Kidney epithelial cell (primary cell): ENCODE measurements at regions not wholly inside any gene's neighbourhood (a gene's known extent, or its start where the extent isn't known, plus 50 kb on each side); places are given as distances from the start of the nearest gene placed in this dataset.

Experiments
- DNase-seq: peaks from one replicate; pipeline ENCODE4 v3.0.0-alpha.2; 2010; ENCODE audit warnings: low read depth
- H3K27me3 ChIP-seq: 2 replicates; pipeline ENCODE4 v1.6.0; 2011; ENCODE audit warnings: low read length; ENCODE audit not compliant: control insufficient read depth, insufficient read depth
- H3K36me3 ChIP-seq: 2 replicates; pipeline ENCODE4 v1.5.1; 2011; ENCODE audit warnings: low read length; ENCODE audit not compliant: control insufficient read depth, insufficient read depth
- H3K4me3 ChIP-seq: 2 replicates; pipeline ENCODE4 v1.5.1; 2011; ENCODE audit warnings: low read depth, mild to moderate bottlenecking, control low read depth, low read length
- TF ChIP-seq, protein P1 (sequence below): IDR thresholded peaks from 2 replicates; pipeline ENCODE4 v1.5.1; 2011; ENCODE audit warnings: mild to moderate bottlenecking, moderate library complexity, low read length, control low read depth, inconsistent platforms; ENCODE audit not compliant: insufficient read depth, poor library complexity, severe bottlenecking

- no peak for DNase-seq
- H3K4me3 ChIP-seq, result no peak overlapping the region
- H3K36me3 ChIP-seq, result no peaks in the 10 kb centered on the region
- peaks cover 37% of the 10 kb centered on the region for H3K27me3 ChIP-seq
- TF ChIP-seq, protein P1, sequence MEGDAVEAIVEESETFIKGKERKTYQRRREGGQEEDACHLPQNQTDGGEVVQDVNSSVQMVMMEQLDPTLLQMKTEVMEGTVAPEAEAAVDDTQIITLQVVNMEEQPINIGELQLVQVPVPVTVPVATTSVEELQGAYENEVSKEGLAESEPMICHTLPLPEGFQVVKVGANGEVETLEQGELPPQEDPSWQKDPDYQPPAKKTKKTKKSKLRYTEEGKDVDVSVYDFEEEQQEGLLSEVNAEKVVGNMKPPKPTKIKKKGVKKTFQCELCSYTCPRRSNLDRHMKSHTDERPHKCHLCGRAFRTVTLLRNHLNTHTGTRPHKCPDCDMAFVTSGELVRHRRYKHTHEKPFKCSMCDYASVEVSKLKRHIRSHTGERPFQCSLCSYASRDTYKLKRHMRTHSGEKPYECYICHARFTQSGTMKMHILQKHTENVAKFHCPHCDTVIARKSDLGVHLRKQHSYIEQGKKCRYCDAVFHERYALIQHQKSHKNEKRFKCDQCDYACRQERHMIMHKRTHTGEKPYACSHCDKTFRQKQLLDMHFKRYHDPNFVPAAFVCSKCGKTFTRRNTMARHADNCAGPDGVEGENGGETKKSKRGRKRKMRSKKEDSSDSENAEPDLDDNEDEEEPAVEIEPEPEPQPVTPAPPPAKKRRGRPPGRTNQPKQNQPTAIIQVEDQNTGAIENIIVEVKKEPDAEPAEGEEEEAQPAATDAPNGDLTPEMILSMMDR, result no peak
Measured at GRCh38 chr14:104429291-104429861, 150.2 kb upstream of the C14orf180 start.

- Histone ChIP-seq H3K4me3 (no peak overlapping the region), H3K36me3 (no peaks in the 10 kb centered on the region), H3K27me3 (peaks cover 24% of the 10 kb centered on the region)
- no peak for DNase-seq
- TF ChIP-seq, protein P1, result no peak
Measured at GRCh38 chr14:104431351-104431928, 148.1 kb upstream of the C14orf180 start.

- DNase-seq, result no peak
- Histone ChIP-seq H3K4me3 (no peak overlapping the region), H3K36me3 (no peaks in the 10 kb centered on the region), H3K27me3 (peaks cover 27% of the 10 kb centered on the region)
- TF ChIP-seq, protein P1, result no peak
Measured at GRCh38 chr14:104431929-104432541, 147.5 kb upstream of the C14orf180 start.

- no peak for DNase-seq
- H3K4me3 ChIP-seq, result no peak overlapping the region
- peaks cover 24% of the 10 kb centered on the region for H3K27me3 ChIP-seq
- TF ChIP-seq, protein P1, result no peak
- no peaks in the 10 kb centered on the region for H3K36me3 ChIP-seq
Measured at GRCh38 chr14:104432611-104433231, 146.8 kb upstream of the C14orf180 start.

- no peak overlapping the region for H3K4me3 ChIP-seq
- peaks cover 18% of the 10 kb centered on the region for H3K27me3 ChIP-seq
- H3K36me3 ChIP-seq, result no peaks in the 10 kb centered on the region
- TF ChIP-seq, protein P1, result no peak
- no peak for DNase-seq
Measured at GRCh38 chr14:104433401-104434213, 146.0 kb upstream of the C14orf180 start.
